ENCODE measurements at regions not wholly inside any gene's neighbourhood (a gene's known extent, or its start where the extent isn't known, plus 50 kb on each side); places are given as distances from the start of the nearest gene placed in this dataset.
"Not testable (repeated sequence)": the region's sequence is repeated elsewhere in the genome, so short reads cannot be mapped to it uniquely, and the experiment has no call there.

GRCh38 chr10:38228394-38228793, 134.3 kb downstream of the ZNF37A start:
- ChIA-PET CTCF (no interaction called here), POLR2A (no interaction called here)
- peaks cover 3% of the 10 kb centered on the region for H3K9me3 ChIP-seq (replicated peaks; ENCODE audit: control insufficient read depth, insufficient read depth, low read length)
- dilution Hi-C loops (cut with MboI; ENCODE audit: extremely low pct_ligation_motif_present, low sequenced_read_pairs), result no loop called here
- H3K79me2 ChIP-seq (ENCODE audit: control insufficient read depth, insufficient read depth, low read length), result no peaks in the 10 kb centered on the region
- TF ChIP-seq EZH2 (IDR thresholded peaks at IDR 0.05; ENCODE audit: borderline replicate concordance, low read depth, low read length, severe bottlenecking) (no peak), MYC (IDR thresholded peaks at IDR 0.05; ENCODE audit: low read depth, low read length) (no peak), POLR2AphosphoS5 (IDR thresholded peaks at IDR 0.05; ENCODE audit: insufficient read depth, low read depth, low read length) (no peak), JUN (IDR thresholded peaks at IDR 0.05; ENCODE audit: borderline replicate concordance, insufficient read depth, insufficient read length, low read depth) (no peak), CTCF (IDR thresholded peaks at IDR 0.05; ENCODE audit: extremely low read depth in 1 of 2, insufficient read depth in 1 of 2, low read depth in 1 of 2, low read length in 2 of 2) (no peak), POLR2A (IDR thresholded peaks at IDR 0.05; ENCODE audit: low read depth, low read length) (no peak), FOS (IDR thresholded peaks at IDR 0.05; ENCODE audit: borderline replicate concordance, insufficient read depth, low read length) (no peak)
- FAIRE-seq, result no peak
- no peak overlapping the region for H3K27ac ChIP-seq (ENCODE audit: insufficient read depth, low read depth, low read length)
- BruUV-seq (replicated peaks), result no TSS peak
- no peak for DNase-seq (ENCODE audit: low read depth, low spot score)
- no peak overlapping the region for H3K4me2 ChIP-seq (ENCODE audit: insufficient read depth, low read length)
- H3K4me3 ChIP-seq (replicated peaks in 1 of 3; ENCODE audit: insufficient read depth in 1 of 3, low read depth in 1 of 3, low read length in 3 of 3), result no peak overlapping the region
- no peaks in the 10 kb centered on the region for H3K36me3 ChIP-seq (ENCODE audit: control insufficient read depth in 2 of 2, extremely low read depth in 1 of 2, insufficient read depth in 2 of 2, low read length in 2 of 2)
- H2AFZ ChIP-seq (ENCODE audit: low read depth, low read length), result no peak overlapping the region
- no peaks in the 10 kb centered on the region for H3K4me1 ChIP-seq (ENCODE audit: control insufficient read depth, extremely low read depth, insufficient read depth, low read length)
- intact Hi-C loops (cut with micrococcal nuclease), result no loop called here
- no peak overlapping the region for H3K9ac ChIP-seq (replicated peaks; ENCODE audit: extremely low read depth, insufficient read depth, low read length)
- H4K20me1 ChIP-seq (replicated peaks; ENCODE audit: control insufficient read depth, extremely low read depth, insufficient read depth, low read length), result no peaks in the 10 kb centered on the region
- H3K27me3 ChIP-seq (ENCODE audit: control insufficient read depth in 2 of 2, insufficient read depth in 2 of 2, low read length in 2 of 2), result no peaks in the 10 kb centered on the region
- no peaks in the 10 kb centered on the region for H3K9me1 ChIP-seq (replicated peaks; ENCODE audit: control insufficient read depth, extremely low read depth, insufficient read depth, low read length)

GRCh38 chr10:38238479-38238878, 144.3 kb downstream of the ZNF37A start:
- intact Hi-C loops (cut with micrococcal nuclease); H3K27me3 ChIP-seq (ENCODE audit: control insufficient read depth in 2 of 2, insufficient read depth in 2 of 2, low read length in 2 of 2); H4K20me1 ChIP-seq (replicated peaks; ENCODE audit: control insufficient read depth, extremely low read depth, insufficient read depth, low read length); CTCF ChIA-PET; H3K9me3 ChIP-seq (replicated peaks; ENCODE audit: control insufficient read depth, insufficient read depth, low read length); H3K4me2 ChIP-seq (ENCODE audit: insufficient read depth, low read length); FAIRE-seq; H3K9me1 ChIP-seq (replicated peaks; ENCODE audit: control insufficient read depth, extremely low read depth, insufficient read depth, low read length); dilution Hi-C loops (cut with MboI; ENCODE audit: extremely low pct_ligation_motif_present, low sequenced_read_pairs); H3K4me3 ChIP-seq (replicated peaks in 1 of 3; ENCODE audit: insufficient read depth in 1 of 3, low read depth in 1 of 3, low read length in 3 of 3); H3K27ac ChIP-seq (ENCODE audit: insufficient read depth, low read depth, low read length); POLR2A ChIA-PET; H3K4me1 ChIP-seq (ENCODE audit: control insufficient read depth, extremely low read depth, insufficient read depth, low read length); H2AFZ ChIP-seq (ENCODE audit: low read depth, low read length); H3K79me2 ChIP-seq (ENCODE audit: control insufficient read depth, insufficient read depth, low read length); H3K9ac ChIP-seq (replicated peaks; ENCODE audit: extremely low read depth, insufficient read depth, low read length); DNase-seq (ENCODE audit: low read depth, low spot score); H3K36me3 ChIP-seq (ENCODE audit: control insufficient read depth in 2 of 2, extremely low read depth in 1 of 2, insufficient read depth in 2 of 2, low read length in 2 of 2); BruUV-seq (replicated peaks): not testable (repeated sequence)

- H3K4me2 ChIP-seq (ENCODE audit: insufficient read depth, low read length); H3K9me3 ChIP-seq (replicated peaks; ENCODE audit: control insufficient read depth, insufficient read depth, low read length); DNase-seq (ENCODE audit: low read depth, low spot score); H4K20me1 ChIP-seq (replicated peaks; ENCODE audit: control insufficient read depth, extremely low read depth, insufficient read depth, low read length); CTCF ChIA-PET; H3K9ac ChIP-seq (replicated peaks; ENCODE audit: extremely low read depth, insufficient read depth, low read length); POLR2A ChIA-PET; H3K27ac ChIP-seq (ENCODE audit: insufficient read depth, low read depth, low read length); H2AFZ ChIP-seq (ENCODE audit: low read depth, low read length); BruUV-seq (replicated peaks); H3K4me3 ChIP-seq (replicated peaks in 1 of 3; ENCODE audit: insufficient read depth in 1 of 3, low read depth in 1 of 3, low read length in 3 of 3); H3K36me3 ChIP-seq (ENCODE audit: control insufficient read depth in 2 of 2, extremely low read depth in 1 of 2, insufficient read depth in 2 of 2, low read length in 2 of 2); H3K9me1 ChIP-seq (replicated peaks; ENCODE audit: control insufficient read depth, extremely low read depth, insufficient read depth, low read length); H3K27me3 ChIP-seq (ENCODE audit: control insufficient read depth in 2 of 2, insufficient read depth in 2 of 2, low read length in 2 of 2); H3K4me1 ChIP-seq (ENCODE audit: control insufficient read depth, extremely low read depth, insufficient read depth, low read length); dilution Hi-C loops (cut with MboI; ENCODE audit: extremely low pct_ligation_motif_present, low sequenced_read_pairs); H3K79me2 ChIP-seq (ENCODE audit: control insufficient read depth, insufficient read depth, low read length); intact Hi-C loops (cut with micrococcal nuclease); FAIRE-seq: not testable (repeated sequence)
Observed at GRCh38 chr10:38242061-38242649, 148.0 kb downstream of the ZNF37A start.

Measured in endothelial cell of umbilical vein (primary cell).